ENCODE measurements at regions not wholly inside any gene's neighbourhood (a gene's known extent, or its start where the extent isn't known, plus 50 kb on each side); places are given as distances from the start of the nearest gene placed in this dataset.

DNA sequence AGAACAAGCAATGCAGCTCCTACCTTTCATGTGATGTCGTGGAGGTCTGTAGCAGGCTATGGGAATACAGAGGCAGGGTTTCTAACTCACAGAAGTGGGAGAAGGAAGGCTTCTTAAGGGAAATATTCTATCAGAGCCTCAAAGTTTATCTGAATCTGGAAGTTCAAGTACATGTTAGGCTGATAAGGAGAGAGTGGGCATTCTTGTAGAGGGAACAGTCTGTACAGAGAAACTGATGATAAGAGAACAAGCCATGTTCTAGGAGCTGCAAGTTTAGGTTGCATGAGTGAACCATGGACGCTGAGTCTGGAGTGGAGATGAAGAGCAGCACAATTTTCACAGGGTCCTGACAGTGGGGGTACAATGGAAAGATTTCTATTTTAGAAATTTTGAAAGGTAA is 344.0 kb downstream of the CHRM3 start:
- no peak for DNase-seq (ENCODE audit: low spot score)

DNA sequence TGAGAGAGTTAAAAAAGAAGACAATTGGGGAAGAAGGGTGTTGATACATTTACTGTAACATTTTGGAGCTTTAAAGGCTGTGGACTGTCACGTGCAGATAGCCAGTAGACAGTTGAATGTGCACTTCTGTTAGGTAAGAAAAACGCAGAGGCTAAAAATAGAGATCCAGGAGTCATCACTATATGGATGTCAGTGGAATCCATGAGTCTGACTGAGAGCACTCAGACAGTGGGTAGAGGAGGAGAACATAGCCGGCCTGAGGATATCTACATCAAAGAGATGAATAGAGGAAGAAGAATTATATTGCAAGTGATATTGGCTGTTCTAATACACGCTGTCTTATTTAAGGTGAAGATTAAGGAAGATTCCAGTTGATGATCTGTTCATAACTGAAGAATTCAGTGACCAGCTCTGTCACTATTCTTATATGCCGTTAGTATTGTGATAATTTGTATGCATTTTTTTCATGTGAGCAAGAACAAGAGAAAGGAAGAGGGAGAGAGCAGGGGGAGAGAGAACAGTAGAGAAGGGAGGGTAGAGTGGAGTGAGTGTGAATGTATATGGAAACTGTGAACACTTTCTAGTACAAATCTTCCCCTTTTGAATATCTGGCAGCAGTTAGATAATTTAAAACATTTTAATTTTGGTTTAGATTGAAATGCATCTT is 344.8 kb downstream of the CHRM3 start:
- DNase-seq (ENCODE audit: low spot score) = no peak

DNA sequence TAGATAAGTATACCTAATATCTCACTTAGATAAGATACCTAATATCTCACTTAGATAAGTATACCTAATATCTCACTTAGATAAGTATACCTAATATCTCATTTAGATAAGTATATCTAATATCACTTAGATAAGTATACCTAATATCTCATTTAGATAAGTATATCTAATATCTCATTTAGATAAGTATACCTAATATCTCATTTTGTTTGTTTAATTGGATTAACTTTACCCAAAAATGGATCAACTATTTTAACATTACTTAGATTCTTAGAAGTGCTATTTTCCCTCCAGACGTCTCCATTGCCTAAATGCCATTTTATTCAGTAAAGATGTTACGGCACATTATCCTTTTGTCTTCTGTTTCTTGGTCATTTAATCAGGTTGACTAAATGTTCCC is 346.4 kb downstream of the CHRM3 start:
- DNase-seq (ENCODE audit: low spot score) = no peak

DNA sequence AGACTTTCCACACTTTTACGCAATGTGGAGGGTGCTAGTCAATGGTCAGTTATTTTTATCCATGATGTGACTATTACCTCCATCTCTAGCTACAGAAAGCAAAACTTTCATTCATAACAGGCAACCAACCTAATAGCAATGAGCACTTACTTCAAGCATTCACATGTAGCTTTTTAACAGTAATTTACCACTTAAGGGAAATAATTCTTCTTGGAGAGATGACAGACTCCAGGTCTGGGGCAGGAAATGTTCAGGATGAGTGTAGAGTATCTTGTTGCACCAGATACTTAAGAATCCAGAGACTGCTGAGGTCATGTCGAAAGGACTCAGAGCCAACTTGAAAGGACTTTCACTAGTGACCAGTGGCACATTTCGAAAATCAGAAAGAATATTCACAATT is 347.6 kb downstream of the CHRM3 start:
- DNase-seq (ENCODE audit: low spot score) = no peak

DNA sequence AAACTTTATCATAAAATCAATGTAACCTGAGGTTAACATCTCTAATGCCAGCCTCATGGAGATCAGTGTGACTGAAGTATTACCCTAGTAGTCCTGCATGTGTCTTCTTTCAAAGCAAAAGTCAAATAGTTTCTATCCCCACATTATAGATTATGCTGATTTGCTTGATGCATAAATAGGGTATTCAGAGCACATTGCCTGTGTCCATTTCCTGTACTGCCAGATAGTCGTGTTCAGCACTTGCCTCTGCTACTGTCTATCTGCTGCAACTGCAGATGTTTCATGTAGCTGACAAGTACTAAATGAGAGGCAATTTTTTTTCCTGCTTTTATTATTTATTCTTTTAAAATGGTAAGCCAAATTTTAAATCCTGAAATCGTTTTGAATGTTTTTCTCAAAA is 348.7 kb downstream of the CHRM3 start:
- no peak for DNase-seq (ENCODE audit: low spot score)

DNA sequence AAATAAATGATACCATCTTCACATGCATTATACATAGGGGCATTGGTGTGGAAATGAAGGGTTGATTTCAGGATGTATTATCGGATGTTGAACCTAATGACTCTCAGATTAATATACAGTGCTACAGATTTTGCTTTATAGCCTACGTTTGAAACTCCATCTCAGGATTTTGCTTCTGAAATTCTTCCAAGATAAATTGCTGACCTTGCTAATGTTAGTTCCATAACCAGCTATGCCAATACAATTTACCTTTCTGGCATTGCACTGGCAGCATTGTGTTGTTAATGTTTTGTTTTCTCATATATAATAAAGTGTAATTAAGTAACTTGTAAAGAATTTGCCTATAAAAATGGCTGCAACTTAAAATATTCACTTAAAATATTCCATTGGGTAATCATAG is 350.1 kb downstream of the CHRM3 start:
- DNase-seq (ENCODE audit: low spot score) = no peak

DNA sequence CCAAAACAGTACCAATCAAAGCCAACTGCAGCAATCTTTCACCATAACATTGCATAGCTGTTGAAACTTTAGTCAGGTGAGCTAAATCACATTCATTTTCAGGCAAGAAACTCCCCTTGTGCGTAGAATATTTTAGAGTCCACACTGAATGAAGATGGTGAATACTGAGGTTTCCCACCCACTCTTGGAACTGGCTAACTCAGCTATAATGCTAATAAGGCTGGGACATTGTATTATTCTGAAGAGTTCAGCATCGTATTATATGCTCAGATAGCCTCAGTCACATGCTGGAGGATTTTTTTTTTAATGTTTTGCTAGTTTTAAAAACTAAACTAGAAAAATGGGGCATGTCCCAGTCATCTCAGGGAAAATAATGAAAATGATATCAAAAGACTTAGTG is 352.3 kb upstream of the FMN2 start:
- DNase-seq (ENCODE audit: low spot score) = no peak

DNA sequence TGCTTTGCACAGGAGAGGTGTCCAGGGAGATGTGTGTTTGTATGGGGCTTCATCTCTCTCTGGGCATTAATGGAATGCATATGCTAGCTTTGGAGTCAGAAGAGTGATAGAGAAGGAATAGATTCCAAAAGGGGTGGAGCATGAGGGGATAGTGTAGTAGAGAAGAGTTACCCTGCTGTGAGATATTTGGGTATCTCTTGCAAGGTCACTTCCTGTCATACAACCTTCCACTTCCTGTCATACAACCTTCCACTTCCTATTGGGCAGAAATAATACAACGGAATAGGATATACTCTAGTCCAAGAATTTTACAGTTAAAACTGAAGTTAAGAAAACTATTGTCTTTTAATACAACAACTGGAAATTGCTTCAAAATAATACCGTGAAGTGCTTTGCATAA is 351.8 kb upstream of the FMN2 start:
- no peak for DNase-seq (ENCODE audit: low spot score)

DNA sequence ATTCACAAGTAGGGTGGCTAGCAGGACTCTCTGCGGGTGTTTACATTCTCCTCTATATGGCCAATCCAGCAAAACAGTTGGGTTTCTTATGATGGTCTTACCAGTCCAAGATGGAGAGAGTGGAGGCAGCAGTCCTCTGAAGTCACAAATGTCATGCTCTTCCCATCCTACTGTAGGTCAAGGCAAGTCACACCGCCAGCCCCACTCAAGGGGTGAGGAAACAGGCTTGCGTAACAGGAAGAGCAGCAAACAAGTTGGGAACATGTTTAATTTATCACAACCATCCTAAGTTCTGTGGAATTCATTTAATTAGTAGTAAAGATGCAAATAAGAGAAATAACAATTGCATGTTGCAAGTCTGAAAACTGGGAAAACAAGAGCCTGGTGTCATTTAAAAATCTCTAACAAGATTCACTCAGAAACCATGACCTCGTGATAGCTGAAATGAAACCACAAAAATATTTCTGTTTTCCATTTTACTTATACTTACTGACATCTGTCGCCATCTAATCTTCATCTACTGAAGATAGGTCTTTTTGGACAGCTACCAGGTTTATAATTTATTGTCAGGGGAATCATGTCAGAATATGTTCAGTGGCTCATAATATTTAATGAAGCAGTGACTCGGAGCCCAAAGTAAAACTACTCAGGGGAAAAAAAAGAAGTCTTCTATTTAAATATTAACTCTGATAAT is 349.1 kb upstream of the FMN2 start:
- no peak for DNase-seq (ENCODE audit: low spot score)

DNA sequence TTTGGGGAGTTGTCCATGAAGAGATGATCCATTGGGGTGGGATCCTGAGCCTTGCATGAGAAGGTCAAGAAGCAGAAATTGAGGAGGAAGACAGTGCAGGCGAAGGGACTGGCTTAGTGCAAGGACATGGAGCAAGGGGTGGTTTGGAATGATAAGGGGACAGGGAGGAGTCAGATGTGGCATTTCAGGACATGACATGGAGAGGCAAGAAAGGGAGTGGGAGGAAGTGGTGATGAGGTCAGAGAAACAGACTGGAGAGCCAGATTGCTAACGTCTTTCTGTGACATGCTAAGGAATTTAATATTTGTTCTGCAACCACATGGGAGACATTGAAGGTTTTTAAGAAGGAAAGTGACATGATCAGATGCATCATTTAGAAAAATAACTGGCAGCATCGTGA is 346.8 kb upstream of the FMN2 start:
- no peak for DNase-seq (ENCODE audit: low spot score)

DNA sequence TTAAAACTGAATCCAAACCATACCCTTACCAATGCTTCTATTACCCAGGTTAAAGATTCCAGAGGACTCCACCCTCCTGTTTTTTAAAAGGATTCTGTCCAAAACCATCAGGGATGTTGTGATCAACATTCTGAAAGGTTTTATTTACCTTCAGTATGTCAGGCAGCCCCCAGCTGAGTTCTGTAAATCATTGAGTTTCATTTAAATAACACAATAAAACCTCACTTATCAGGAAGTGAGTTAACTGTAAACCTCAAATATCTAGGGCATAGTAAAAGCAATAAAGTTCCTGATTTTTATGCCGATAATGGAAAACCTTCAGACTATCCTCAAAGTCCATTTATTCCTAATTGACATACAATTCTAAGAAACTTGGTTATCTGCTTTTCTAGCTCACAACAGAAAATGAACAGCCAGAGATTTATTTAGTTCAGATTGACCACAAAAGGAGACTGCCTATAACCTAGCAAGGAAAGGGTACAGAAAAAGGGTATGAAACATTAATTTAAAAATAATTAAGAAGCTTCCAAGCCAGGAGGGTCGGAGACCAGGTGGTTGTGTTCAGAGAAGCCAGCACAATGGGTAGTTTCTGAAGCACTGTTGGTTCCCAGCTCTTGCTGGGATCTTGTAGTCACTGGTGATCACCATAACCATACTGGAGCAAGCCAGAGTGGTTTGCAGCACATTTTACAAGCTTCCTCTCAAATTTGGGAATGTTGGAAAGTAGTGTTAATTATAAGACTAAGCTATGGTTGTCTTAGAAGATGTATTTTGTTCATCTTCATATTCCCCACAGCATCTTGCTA is 336.4 kb upstream of the FMN2 start:
- no peak for DNase-seq (ENCODE audit: low spot score)

DNA sequence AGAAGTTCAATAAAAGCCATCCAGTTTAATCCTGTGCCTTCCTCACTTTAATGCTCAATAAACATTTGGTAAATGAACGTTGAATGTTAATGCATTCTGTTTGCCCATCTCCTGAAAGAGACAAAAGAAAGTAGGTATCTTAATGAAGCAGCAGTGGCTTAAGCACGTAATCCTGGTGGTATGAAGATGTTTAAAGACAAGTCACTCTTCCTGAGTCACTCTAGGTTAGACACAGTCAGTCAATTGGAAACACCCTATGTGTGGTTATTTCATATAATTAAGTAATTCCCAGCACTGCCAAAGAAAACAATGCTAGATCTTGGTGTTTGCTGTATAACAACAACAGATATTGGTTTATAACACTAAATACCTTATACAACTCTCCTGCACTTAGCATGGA is 334.0 kb upstream of the FMN2 start:
- no peak for DNase-seq (ENCODE audit: low spot score)

DNA sequence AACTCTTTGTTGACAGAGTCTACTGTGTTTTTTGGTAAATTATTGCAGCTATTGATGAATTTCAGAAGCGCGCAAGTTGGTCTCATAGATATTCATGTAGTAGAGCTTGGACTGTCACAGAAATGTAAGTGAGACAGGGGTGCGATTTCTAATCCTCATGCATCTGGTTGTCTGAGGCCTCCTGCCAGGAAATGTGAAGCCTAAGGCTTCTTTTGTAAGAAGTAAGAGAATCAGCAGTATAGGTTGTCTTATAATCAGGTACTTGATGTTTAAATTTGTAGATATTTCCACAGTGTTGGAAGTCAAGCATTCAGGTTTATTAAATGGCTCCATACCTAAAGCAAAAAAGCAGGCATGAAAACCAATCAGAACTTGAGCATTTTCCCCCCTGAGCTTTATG is 332.9 kb upstream of the FMN2 start:
- DNase-seq (ENCODE audit: low spot score) = no peak

DNA sequence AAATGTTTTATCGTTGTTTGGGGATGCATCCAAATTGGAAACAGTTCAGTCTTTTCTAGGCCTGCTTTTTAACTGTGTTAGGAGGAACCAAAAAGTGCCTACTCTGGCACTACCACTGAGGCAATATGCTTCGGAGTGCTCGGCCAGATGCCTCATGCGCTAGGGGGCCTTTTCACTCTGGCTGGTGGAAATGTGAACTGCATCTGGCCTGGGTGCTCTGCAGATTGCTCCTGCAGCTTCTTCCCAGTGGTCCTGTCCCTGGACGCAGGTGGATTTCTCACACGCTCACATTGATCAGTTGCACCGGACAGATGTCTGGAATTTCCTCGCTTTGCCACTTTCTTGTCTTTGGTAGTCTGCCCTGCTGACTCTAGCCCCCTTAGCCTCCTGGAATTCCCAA is 330.2 kb upstream of the FMN2 start:
- no peak for DNase-seq (ENCODE audit: low spot score)

DNA sequence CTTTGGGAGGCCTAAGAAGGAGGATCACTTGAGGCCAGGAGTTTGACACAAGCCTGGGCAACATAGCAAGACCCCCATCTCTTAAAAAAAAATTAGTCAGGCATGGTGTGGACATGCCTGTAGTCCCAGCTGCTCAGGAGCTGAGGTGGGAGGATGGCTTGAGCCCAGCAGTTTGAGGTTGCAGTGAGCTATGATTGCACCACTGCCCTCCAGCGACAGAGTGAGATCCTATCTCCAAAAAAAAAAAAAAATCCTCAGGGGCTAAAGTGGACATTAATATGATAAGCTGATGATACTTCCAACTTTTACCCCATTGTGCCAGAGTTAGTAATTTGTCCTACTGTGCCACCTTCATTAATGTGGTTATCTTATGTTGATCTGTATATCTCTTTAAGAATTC is 327.8 kb upstream of the FMN2 start:
- peak; percentile 20 for DNase-seq (ENCODE audit: low spot score)

DNA sequence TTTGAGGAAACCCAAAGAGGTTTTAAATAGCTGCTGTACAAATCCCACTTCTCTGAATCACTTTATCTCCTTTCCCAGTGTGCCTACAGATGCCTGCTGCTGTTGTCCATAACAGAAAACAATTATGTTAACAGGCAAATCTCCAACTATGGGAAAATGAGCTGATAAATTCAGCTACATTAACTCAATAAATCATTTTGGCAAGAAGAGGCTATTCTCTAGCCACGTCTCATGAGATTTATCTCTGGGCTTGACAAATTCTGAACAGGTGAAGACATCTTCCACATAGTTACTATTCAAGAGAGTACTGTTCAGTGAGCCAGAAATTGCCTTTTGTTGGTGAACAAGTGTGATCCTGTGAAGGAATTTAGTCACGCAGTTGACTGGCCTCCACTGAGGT is 327.1 kb upstream of the FMN2 start:
- DNase-seq (ENCODE audit: low spot score) = no peak

DNA sequence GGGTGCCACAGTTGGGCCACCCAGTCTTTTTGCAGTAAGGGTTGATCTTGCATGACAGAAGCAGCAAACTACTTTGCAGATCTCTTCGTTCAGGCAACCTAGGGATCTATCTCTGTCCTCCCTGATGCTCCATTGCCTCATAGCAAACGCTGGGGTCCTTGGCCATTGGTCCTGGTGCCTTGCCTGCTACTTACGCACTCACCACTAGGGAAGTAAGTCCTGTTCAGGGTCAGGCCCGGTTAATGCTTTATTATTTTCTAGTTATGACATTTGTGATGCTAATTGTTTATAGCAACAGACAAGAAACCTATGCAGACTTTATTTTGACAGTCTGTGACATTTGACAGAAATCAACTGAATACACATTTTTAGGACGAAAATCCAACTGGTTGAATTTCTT is 326.5 kb upstream of the FMN2 start:
- DNase-seq (ENCODE audit: low spot score) = no peak

DNA sequence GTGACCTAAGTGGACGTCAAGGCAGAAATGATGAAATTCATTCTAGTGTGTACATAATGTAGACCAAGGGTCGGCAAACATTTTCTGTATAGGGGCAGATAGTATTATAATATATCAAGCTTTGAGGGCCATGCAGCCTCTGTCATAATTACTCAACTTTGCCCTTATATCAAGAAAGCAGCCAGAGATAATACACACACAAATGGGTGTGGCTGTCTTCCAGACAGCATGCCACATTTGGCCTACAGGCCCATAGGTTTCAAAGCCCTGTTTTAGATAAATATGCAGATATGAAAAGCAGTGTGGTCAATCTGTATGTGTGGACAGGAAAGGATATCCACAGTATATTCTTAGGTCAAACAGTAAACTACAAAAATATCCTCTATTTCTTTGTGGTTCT is 320.1 kb upstream of the FMN2 start:
- no peak for DNase-seq (ENCODE audit: low spot score)

DNA sequence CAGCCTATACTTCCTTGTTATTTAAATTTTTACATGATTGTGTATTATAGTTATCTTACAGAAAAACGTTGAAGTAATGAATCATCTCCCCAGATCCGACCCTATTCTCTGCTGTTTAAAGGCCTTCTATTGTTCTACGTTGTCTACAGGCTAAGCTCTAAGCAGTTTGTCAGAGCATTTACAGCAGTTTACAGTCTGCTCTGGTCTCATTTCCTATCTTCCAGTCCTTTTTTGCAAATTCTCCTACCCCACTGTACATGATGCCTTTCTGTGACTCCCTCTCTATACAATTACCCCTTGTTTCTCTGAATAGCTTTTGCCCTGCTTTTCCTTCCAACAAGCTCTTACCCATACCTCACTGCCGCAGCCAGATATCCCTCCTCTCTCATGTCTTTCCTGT is 319.2 kb upstream of the FMN2 start:
- DNase-seq (ENCODE audit: low spot score) = no peak

DNA sequence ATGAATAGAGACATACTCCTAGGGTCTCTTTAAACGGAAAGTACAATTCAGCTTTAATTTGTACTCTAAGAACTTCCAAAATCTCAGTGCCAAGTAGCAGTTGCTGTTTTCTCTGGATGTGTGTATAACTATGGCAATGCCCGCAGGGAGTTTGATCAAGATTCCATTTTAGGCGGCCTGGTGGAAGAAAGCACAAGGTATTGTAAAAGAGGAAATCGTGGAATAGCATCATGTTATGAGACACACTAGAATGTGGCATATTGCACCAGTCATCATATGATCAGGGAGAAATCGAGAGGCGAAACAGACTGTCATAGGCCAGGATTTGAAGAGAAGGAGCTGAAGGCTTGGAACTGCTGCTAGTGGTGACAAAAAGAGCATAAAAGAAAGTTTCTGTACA is 316.2 kb upstream of the FMN2 start:
- DNase-seq (ENCODE audit: low spot score) = no peak

DNA sequence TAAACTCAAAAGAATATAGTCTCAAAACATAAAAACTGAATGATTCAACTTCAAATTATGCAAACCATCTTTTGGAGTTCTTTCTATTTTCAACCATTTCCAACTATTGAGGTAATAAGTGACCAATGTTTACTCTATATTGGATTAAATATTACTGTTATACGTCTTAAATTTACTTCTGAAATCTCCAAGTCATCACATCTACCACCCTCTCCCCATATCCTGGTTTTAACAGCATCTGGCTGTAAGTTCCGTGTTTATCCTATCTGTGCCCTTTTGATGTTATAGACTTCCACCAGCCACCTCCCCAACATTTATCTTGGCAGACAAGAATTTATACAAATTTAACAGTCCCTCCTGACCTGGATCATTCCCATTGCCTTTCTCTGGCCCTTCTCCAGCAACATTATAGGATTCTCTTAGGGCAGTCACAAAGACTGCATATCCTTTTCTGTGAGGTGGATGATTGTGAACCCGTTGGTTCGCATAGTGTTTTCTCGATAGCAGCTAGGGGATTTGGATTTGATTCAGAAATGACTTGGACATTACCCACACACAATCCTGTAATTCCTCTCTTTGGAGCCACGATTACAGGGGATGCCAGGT is 313.4 kb upstream of the FMN2 start:
- DNase-seq (ENCODE audit: low spot score) = no peak

DNA sequence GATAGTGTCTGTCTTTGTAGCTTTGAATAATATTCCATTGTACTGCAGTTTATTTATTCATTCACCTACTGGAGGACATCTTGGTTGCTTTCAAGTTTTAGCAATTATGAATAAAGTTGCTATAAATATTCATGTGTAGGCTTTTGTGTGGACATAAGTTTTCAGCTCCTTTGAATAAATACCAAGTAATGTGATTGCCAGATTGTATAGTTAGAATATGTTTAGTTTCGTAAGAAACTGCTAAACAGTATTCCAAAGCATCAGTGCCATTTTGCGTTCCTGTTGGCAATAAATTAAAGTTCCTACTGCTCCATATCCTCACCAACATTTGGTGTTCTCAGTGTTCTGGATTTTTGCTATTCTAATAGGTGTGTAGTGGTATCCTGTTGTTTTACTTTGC is 311.7 kb upstream of the FMN2 start:
- no peak for DNase-seq (ENCODE audit: low spot score)

DNA sequence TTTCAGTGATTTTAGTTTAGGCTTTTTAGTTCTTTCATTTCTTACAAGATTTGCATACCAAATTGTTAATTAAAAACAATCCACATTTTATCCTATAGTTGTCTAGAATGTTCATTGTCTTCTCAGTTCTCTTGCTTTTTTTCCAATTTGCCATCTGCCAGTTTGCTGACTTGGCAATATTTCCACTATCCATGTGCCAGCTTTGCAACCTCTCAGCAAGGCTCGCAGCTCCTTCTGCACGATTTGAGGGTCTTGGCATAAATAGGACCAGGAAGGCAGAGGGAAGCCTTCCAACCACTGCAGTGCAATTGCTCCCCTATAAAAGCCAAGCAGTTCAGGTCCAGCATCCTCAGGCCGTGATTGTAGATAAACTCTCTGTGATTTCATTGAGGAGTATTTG is 306.8 kb upstream of the FMN2 start:
- DNase-seq (ENCODE audit: low spot score) = no peak

Data from H4 (cell line).